SK-N-SH (cell line): ENCODE measurements at regions not wholly inside any gene's neighbourhood (a gene's known extent, or its start where the extent isn't known, plus 50 kb on each side); places are given as distances from the start of the nearest gene placed in this dataset.

Source experiments
- CHD2 ChIP-seq: fragments of 150-350 bp; IDR thresholded peaks from 2 replicates; pipeline ENCODE4 v1.6.1; 2018; ENCODE audit warnings: low read length; ENCODE audit not compliant: partially characterized antibody
- CTCF ChIP-seq: fragments of 200-600 bp; sonication (generic); IDR thresholded peaks from 2 replicates; pipeline ENCODE4 v1.6.1; 2017; ENCODE audit warnings: antibody characterized with exemption, mild to moderate bottlenecking, moderate library complexity
- EP300 ChIP-seq, 2 experiments: IDR thresholded peaks; 2 replicates each; pipeline versions ENCODE4 v1.4.0 to v1.6.1; 2012; ENCODE audit warnings: borderline replicate concordance in 1 of 2, low read depth in 1 of 2, low read length in 1 of 2
- EZH2phosphoT487 ChIP-seq: fragments of 200-600 bp; sonication (generic); IDR thresholded peaks from 2 replicates; pipeline ENCODE4 v1.6.1; 2017; ENCODE audit warnings: low read depth, mixed run types, mild to moderate bottlenecking, antibody characterized with exemption, moderate library complexity, borderline replicate concordance
- GABPA ChIP-seq: IDR thresholded peaks from 2 replicates; pipeline ENCODE4 v1.4.0; 2012; ENCODE audit warnings: low read depth, mild to moderate bottlenecking
- NFIC ChIP-seq: IDR thresholded peaks from 2 replicates; pipeline ENCODE4 v1.4.0; 2012; ENCODE audit warnings: borderline replicate concordance
- NRF1 ChIP-seq: IDR thresholded peaks from 2 replicates; pipeline ENCODE4 v1.6.1; 2012; ENCODE audit warnings: low read depth, mild to moderate bottlenecking, low read length
- POLR2AphosphoS5 ChIP-seq: IDR thresholded peaks from 2 replicates; pipeline ENCODE4 v1.6.1; 2012; ENCODE audit warnings: low read depth, low read length
- RAD21 ChIP-seq: IDR thresholded peaks from 2 replicates; pipeline ENCODE4 v1.6.1; 2012; ENCODE audit warnings: mild to moderate bottlenecking, low read length
- RCOR1 ChIP-seq: fragments of 150-350 bp; IDR thresholded peaks from 2 replicates; pipeline ENCODE4 v1.6.1; 2017; ENCODE audit warnings: antibody characterized with exemption, low read length
- RFX5 ChIP-seq: IDR thresholded peaks from 2 replicates; pipeline ENCODE4 v1.6.1; 2012; ENCODE audit warnings: mild to moderate bottlenecking, improper control_type of control experiment, low read length
- RXRA ChIP-seq: IDR thresholded peaks from 2 replicates; pipeline ENCODE4 v1.4.0; 2012; ENCODE audit warnings: low read depth, mild to moderate bottlenecking, borderline replicate concordance
- USF1 ChIP-seq: IDR thresholded peaks from 2 replicates; pipeline ENCODE4 v1.4.0; 2012; ENCODE audit warnings: low read depth, borderline replicate concordance
- USF2 ChIP-seq: fragments of 150-350 bp; IDR thresholded peaks from 2 replicates; pipeline ENCODE4 v1.6.1; 2017; ENCODE audit warnings: antibody characterized with exemption, low read length, low read depth, borderline replicate concordance

DNA sequence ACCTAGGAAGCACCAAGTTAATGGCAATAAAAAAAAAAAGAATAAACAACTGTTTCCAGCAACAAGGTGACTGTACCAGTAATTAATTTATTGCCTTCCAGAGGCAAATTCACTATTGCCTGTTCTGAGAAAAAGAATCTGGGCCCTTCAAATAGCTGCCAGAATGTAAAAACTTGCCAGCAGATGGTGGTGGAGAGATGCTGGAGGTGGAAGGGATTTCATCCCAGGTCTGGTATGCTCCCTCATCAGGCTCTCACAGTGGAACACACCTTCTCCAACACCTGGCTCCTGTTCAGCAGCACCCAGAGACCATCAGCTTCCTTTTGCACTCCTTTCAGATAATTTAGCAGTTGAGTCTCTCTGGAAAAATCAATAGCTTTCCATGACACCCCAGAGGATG is 792.9 kb upstream of the ADAMTS5 start:
- TF ChIP-seq CTCF (no peak), NFIC (no peak), POLR2AphosphoS5 (no peak), RFX5 (no peak), GABPA (no peak), RCOR1 (no peak), USF2 (no peak), EP300 (IDR thresholded peaks at IDR 0.05; ENCODE audit: borderline replicate concordance in 1 of 2, low read depth in 1 of 2, low read length in 1 of 2) (no peak), USF1 (no peak), RAD21 (0 out of 2 replicates have a peak, but pooled peaks have one; percentile 4), EZH2phosphoT487 (no peak), NRF1 (no peak), CHD2 (no peak), RXRA (no peak)
